Thyroid gland (tissue), 4 donors: ENCODE measurements at regions not wholly inside any gene's neighbourhood (a gene's known extent, or its start where the extent isn't known, plus 50 kb on each side); places are given as distances from the start of the nearest gene placed in this dataset.

Experiments used
- CTCF ChIP-seq, 6 experiments: fragments of 200-600 bp in 3 of 6; fragments of 450-650 bp in 3 of 6; sonication (generic) in 3 of 6; IDR thresholded peaks; one replicate each; pipeline ENCODE4 v1.5.1; 2016 to 2019; ENCODE audit warnings: antibody characterized with exemption in 6 of 6, mild to moderate bottlenecking in 2 of 6, inconsistent platforms in 1 of 6, moderate library complexity in 1 of 6
- POLR2A ChIP-seq, 2 donors: fragments of 450-650 bp; IDR thresholded peaks; one replicate each; pipeline ENCODE4 v1.6.1; 2017; ENCODE audit warnings: antibody characterized with exemption in 2 of 2, mild to moderate bottlenecking in 2 of 2, moderate library complexity in 1 of 2

GRCh38 chr14:38855513-38855912, 247.5 kb downstream of the SEC23A start:
- TF ChIP-seq CTCF (IDR thresholded peaks at IDR 0.05), result no peak
- no peak for TF ChIP-seq POLR2A (IDR thresholded peaks at IDR 0.05)
